Fibroblast of peridontal ligament (primary cell): ENCODE measurements at regions not wholly inside any gene's neighbourhood (a gene's known extent, or its start where the extent isn't known, plus 50 kb on each side); places are given as distances from the start of the nearest gene placed in this dataset.

ENCODE experiments used
- DNase-seq: peaks from one replicate; pipeline ENCODE4 v3.0.0-alpha.2; 2010; ENCODE audit errors: extremely low read depth

- no peak for DNase-seq
These were observed 99.8 kb downstream of the TES start for GRCh38 chr7:116310141-116310540.

- DNase-seq: no peak
These were observed 100.9 kb downstream of the TES start for GRCh38 chr7:116311259-116311658.

- DNase-seq: no peak
These were observed 101.6 kb downstream of the TES start for GRCh38 chr7:116311816-116312471.

GRCh38 chr7:116315293-116315692 is 105.0 kb downstream of the TES start:
- no peak for DNase-seq

GRCh38 chr7:116315803-116316202 is 105.5 kb downstream of the TES start:
- no peak for DNase-seq

- DNase-seq: peak; percentile 100
These were observed 106.7 kb downstream of the TES start for GRCh38 chr7:116316838-116317628.

GRCh38 chr7:116317907-116318306 is 107.6 kb downstream of the TES start:
- no peak for DNase-seq

GRCh38 chr7:116322541-116322940 is 112.2 kb downstream of the TES start:
- DNase-seq: no peak

GRCh38 chr7:116324582-116324981 is 114.2 kb downstream of the TES start:
- no peak for DNase-seq

GRCh38 chr7:116325517-116325916 is 115.2 kb downstream of the TES start:
- DNase-seq: no peak

- no peak for DNase-seq
These were observed 116.8 kb downstream of the TES start for GRCh38 chr7:116327135-116327534.

- peak; percentile 47 for DNase-seq
These were observed 117.4 kb downstream of the TES start for GRCh38 chr7:116327752-116328151.

GRCh38 chr7:116328161-116328560 is 117.8 kb downstream of the TES start:
- peak; percentile 36 for DNase-seq

- DNase-seq: peak; percentile 69
These were observed 119.6 kb downstream of the TES start for GRCh38 chr7:116329686-116330503.

GRCh38 chr7:116331020-116331419 is 120.7 kb downstream of the TES start:
- DNase-seq: peak; percentile 96

- DNase-seq: no peak
These were observed 122.4 kb downstream of the TES start for GRCh38 chr7:116332766-116333165.

- DNase-seq: no peak
These were observed 124.2 kb downstream of the TES start for GRCh38 chr7:116334555-116334954.

- no peak for DNase-seq
These were observed 126.7 kb downstream of the TES start for GRCh38 chr7:116337018-116337417.

GRCh38 chr7:116337800-116338199 is 127.5 kb downstream of the TES start:
- no peak for DNase-seq

GRCh38 chr7:116339564-116339963 is 129.2 kb downstream of the TES start:
- DNase-seq: no peak

- DNase-seq: no peak
These were observed 130.0 kb downstream of the TES start for GRCh38 chr7:116340201-116340847.
